ENCODE measurements at regions not wholly inside any gene's neighbourhood (a gene's known extent, or its start where the extent isn't known, plus 50 kb on each side); places are given as distances from the start of the nearest gene placed in this dataset.

DNA sequence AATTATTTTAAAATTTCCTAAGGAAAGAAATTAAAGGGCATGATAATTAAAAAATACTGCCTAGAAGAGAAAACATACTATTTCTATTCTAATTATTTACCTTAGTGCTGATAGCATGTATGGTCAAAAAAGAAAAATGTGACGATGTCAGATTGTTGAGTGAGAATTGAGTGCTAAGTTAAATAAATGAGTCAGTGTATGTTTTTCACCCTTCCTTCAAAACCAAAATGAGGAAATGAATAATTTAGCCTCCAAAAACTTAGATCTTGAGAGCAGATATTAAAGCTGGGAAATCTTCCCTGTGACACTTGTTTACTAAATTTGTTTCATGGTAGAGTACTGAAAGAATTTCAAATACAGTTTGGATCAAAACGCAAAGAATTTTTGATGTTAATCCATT is 58.6 kb upstream of the NYAP2 start:
- DNase-seq (ENCODE audit: low read depth, low spot score), result no peak

DNA sequence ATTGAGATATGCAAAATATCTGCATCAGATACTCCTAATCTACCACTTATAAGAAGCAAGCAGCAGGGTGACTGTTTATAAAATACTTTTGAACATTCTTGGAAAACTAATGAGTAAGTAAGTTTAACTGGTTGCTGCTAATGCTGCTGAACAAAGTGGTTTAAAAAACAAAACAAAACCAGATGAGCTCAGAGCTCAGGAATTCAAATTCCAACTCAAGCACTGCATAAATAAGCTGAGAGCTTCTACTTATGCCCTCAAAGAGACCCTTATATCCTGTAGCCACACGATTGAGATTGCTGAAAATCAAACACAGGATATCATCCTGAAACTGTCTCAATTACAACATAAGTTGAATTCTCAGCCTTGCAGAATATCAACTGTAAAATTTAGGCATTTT is 62.3 kb upstream of the NYAP2 start:
- DNase-seq (ENCODE audit: low read depth, low spot score), result no peak

DNA sequence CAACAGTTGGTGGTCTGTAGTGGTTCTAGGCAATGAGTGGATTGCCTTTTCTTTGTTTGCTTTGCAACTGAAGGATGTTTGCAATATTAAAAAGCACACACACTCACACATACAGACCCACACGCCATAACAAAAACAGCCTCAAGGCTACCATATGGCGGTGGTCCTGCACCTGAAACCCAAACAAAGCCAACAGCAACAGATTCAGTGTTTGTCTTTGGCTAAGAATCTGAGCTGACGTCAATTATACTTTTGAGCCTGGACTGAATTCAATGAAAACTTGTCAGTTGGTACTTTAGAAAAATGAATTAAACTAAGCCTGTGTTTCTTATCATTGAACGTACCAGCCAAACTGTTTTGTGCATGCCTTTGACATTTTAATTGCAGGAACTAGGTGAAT is 65.0 kb upstream of the NYAP2 start:
- no peak for DNase-seq (ENCODE audit: low read depth, low spot score)

DNA sequence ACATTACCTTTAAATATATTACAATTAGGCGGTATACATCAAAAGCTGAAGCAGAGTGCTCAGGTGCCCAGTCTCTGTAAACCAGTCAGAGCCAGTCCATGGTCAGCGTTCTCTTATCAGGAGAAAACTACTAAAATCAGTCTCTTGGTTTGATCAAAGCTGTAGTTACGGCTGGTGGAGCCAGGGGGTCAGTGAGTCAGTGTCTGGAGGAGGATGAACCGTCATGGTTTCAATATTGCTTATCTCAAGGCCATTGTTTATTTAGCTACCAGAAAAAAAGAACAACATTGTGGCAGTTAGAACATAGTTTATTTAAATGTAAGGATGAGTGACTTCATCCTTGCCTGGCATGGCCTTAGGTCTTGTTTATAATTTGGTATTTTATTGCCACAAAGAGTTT is 71.3 kb upstream of the NYAP2 start:
- DNase-seq (ENCODE audit: low read depth, low spot score), result no peak

DNA sequence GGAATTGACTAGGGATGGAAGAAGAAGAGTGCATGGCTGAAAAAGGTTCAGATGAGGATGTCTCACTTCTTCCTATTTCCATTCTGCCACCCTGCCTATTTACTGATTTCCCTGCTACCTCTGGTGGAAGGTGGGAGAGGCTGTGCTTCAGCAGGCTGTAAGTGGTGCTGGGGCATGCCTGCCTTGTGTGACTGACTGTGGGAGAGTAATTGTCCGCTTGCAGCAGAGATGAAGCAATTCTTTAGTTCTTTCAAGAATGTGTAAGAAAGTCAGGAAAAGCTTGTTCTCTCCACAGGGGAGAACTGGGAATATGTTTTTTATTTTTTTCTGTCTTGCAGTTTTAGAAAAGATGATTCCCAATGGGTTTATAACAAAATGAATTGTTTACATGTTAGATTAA is 72.5 kb upstream of the NYAP2 start:
- DNase-seq (ENCODE audit: low read depth, low spot score), result no peak

DNA sequence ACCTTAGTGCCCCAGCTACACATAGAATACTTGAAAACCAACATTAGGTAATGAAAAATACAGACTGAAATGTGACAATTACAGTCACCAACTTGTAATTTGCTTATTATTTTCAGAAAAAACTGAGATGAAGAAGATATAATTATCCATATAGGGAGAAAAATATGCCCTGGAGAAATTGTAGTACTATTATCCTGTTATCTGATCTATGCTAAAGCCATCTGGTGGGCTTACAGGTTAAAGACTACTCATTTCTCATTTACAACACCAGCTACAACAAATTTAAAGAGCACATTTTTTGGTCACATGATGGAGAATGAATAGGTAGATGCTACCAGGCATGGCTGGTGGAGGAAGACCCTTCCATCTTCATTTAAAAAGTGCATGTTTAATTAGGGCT is 79.6 kb upstream of the NYAP2 start:
- DNase-seq (ENCODE audit: low read depth, low spot score), result no peak

DNA sequence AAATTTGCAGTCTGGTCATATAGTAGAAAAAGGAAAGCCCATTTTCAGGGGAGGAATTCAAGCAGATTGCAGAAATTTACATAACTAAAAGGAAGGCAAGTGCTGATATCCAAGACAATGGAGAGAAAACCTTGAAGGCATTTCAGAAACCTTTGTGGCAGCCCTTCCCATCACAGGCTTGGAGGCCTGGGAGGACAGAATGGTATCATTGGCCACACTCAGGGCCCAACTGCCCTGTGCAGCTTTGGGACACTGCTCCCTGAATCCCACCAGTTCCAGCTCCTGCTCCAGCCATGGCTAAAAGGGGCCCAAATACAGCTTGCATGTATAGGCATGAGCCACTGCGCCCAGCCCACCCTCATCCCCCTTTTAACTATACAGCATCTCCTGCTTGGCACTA is 81.1 kb upstream of the NYAP2 start:
- DNase-seq (ENCODE audit: low read depth, low spot score), result no peak

- DNase-seq (ENCODE audit: low read depth, low spot score), result no peak
These were observed 82.3 kb upstream of the NYAP2 start for GRCh38 chr2:225317186-225317585.

- no peak for DNase-seq (ENCODE audit: low read depth, low spot score)
These were observed 88.8 kb upstream of the NYAP2 start for GRCh38 chr2:225310745-225311144.

- no peak for DNase-seq (ENCODE audit: low read depth, low spot score)
These were observed 90.0 kb upstream of the NYAP2 start for GRCh38 chr2:225309516-225309915.

DNA sequence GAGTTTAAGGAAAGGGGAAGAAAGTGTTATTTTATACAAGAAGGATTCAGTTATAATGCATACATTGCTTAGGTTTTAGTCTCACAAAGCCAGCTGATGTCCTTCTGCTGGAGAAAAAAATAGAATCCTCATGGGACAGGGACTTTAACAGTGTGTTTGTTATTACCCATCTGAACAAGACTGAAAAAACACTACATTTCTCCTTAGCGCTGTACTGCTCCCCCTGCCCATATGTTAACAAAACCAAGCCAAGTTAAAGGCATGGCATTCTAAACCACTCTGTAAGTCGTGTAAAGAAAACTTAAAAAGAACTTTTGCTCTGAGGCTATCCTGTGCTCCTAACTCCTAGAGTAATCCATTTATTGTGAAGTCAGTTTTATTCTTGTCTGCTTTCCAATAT is 102.6 kb upstream of the NYAP2 start:
- DNase-seq (ENCODE audit: low read depth, low spot score), result no peak

GRCh38 chr2:225295102-225295501 is 104.4 kb upstream of the NYAP2 start:
- no peak for DNase-seq (ENCODE audit: low read depth, low spot score)

DNA sequence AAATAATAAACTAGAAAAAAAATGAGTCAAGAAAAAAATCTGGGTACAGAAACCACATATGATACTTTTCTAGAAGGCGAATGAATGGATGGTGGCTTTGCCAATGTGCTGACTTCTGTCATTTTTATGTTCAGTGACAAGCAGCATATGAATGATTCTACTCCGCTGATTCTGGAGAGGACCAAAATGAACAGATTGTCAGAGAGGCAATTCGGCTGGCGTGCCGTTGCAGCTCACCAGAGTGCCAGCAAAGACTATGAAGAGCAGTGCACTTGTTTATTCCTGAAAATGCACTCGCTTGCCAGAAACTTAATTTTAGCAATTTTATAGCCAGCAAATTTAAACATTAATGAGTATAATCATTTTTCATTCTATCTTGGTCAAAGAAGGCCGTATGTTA is 105.9 kb upstream of the NYAP2 start:
- DNase-seq (ENCODE audit: low read depth, low spot score), result no peak

DNA sequence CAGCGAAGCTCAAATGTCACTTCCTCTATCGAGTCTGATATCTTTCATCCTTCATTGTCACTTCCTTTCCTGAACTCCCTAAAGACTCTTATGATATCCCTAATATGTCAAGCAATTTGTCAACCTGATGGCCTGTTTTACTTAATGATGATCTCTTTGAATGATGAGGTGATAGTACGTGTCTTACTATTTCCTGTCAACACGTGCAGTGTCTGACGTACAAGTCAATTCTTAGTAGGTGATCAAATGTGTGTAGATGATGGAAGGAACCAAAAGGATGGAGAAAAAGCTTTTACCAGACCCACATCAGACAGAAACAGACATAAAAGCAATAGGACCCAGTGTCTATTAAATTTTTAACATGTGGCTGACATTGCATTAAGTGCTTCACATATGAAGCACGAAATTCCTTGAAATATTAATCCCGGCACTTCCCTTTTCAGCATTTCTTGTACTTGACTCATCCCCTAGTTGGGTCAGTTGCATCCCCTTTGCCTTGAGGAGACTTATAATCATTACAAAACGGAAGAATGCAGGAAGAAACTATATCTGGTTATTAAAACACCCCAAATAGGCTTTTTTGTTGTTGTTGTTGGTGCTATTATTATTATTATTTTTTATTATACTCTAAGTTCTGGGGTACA is 108.6 kb upstream of the NYAP2 start:
- DNase-seq (ENCODE audit: low read depth, low spot score), result no peak

DNA sequence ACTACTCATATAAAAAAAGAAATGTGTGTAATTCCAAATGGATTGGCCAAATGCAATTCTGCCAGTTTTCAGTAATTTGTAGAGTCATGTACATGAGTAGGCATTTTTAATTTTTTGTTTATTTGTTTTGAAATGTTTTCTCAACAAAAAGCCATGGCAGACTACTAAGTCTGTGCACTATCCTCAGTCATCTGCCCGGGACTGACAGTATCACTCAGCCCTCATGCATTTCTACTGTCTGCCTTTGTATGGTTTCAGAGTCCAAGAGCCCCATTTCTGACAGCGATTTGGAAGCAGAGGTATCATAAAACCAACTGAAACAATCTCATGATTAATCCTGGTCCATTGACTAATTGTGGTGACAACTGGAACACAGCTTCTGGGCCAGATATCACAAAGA is 109.9 kb upstream of the NYAP2 start:
- no peak for DNase-seq (ENCODE audit: low read depth, low spot score)

DNA sequence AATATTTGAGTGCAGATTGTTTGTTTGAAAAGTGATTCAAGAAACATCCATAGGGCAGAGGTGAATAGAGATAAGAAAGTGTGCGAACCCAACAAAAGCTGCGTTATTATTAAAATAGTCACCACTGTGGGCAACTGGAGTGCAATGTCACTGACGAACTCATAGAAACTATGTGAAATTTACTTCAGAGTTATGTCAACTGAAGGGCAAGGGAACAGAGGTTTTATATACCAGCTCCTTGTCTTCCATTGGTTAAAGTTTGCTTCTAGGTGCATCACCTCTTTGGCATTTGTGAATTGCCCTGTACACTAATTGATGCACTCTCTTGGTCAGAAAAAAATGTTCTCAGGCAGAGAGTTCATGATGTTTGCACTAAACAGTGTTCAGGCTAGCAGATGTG is 110.5 kb upstream of the NYAP2 start:
- no peak for DNase-seq (ENCODE audit: low read depth, low spot score)

- DNase-seq (ENCODE audit: low read depth, low spot score), result no peak
These were observed 116.4 kb upstream of the NYAP2 start for GRCh38 chr2:225282858-225283710.

DNA sequence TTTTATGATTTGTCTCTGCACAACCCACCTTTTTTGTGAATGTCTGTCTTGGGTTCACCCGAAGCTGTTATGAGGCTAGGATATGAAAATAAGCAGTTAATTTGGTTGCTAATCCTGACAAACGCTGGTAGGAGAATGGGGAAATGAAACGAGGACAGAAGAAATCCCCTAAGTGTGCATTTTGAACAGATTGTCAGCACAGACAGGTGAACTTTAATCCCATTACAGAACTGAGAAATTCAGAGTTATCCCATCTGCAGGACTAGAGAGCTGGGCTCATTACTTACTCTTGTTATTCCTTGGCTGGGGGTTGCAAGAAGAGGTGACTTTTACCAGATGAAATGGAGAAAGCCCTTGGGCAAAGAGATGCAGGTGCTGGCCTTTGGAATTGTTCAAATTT is 123.3 kb upstream of the NYAP2 start:
- DNase-seq (ENCODE audit: low read depth, low spot score), result no peak

GRCh38 chr2:225275443-225275842 is 124.1 kb upstream of the NYAP2 start:
- no peak for DNase-seq (ENCODE audit: low read depth, low spot score)

DNA sequence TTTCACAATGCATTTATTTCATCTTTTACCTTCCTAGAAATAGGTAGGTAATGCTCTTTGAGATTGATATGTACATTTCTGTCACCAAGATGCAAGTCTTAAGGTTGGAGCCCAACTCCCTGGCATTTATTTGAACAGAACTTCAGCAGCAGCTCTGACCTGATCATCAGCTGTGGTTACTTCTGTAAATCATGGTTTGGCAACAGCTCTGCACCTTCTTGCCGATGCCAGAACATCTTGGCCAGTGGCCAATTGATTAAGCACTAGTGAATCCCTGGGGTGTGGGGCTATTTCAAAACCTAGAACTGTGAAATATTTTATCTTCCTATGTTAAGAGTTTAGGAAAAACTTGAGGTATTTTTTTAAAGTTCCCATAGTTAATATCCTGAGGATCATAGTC is 124.8 kb upstream of the NYAP2 start:
- DNase-seq (ENCODE audit: low read depth, low spot score), result no peak

DNA sequence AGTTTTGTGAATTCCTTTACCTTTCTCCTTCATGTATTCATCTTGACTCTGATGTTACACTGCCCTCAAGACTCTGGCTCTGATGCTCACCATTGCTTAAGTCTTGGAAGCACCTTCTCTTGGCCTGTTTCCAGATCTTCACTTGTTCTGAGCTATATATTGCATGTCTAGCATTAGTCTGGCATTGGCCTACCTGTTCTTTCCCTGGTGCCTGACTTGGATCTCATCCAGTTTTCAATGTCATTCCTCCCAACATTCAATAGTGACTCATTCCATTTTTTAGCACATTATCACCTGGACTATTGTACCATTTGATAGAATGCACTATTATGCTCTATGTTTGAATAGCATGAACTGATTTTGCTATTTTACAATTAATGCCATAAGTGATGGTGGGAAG is 127.3 kb upstream of the NYAP2 start:
- no peak for DNase-seq (ENCODE audit: low read depth, low spot score)

DNA sequence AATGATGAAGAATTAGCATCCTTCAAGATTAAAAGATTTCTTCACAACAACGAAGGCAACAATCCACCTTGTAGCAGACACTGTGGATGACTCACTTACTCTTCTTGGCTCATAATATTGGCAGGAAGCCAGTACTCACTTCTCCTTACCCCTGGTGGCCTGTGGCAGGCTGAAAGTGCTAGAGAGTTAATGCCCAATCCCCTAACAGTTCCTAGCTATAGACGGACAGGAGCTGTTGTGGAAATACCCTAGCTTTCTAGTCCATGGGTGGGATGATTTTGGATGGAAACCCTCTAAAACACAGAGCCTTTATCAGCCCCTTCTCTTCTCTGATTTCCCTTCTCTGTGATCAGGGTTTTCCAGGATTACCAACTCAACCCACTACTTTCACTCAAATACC is 128.6 kb upstream of the NYAP2 start:
- DNase-seq (ENCODE audit: low read depth, low spot score), result no peak

DNA sequence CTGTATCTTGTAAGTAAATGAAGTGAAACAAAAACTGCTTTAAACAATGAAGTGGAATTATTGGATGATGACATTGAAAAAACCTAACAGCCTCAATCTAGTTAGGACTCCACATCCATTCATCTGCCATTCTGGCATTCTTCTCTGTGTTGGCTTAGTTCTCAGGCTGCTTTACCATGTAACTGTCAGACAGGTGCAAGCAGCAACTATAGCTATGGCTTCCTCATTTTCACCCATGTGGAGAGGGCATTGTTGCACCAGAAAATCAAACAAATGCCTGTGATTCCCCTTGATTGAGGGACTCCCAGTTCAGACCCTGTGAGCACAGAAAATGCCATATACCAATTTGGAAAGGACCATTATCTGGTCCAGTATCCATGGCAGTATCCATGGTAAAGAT is 129.5 kb upstream of the NYAP2 start:
- DNase-seq (ENCODE audit: low read depth, low spot score), result no peak

Data from pulmonary artery endothelial cell (primary cell).